GM12874 (cell line): ENCODE measurements at regions not wholly inside any gene's neighbourhood (a gene's known extent, or its start where the extent isn't known, plus 50 kb on each side); places are given as distances from the start of the nearest gene placed in this dataset.

ENCODE experiments used
- TF ChIP-seq, protein P1 (sequence below): IDR thresholded peaks from 2 replicates; pipeline ENCODE4 v1.5.1; 2011; ENCODE audit warnings: low read depth, mild to moderate bottlenecking, control low read depth, low read length, moderate library complexity; ENCODE audit not compliant: insufficient read depth

DNA sequence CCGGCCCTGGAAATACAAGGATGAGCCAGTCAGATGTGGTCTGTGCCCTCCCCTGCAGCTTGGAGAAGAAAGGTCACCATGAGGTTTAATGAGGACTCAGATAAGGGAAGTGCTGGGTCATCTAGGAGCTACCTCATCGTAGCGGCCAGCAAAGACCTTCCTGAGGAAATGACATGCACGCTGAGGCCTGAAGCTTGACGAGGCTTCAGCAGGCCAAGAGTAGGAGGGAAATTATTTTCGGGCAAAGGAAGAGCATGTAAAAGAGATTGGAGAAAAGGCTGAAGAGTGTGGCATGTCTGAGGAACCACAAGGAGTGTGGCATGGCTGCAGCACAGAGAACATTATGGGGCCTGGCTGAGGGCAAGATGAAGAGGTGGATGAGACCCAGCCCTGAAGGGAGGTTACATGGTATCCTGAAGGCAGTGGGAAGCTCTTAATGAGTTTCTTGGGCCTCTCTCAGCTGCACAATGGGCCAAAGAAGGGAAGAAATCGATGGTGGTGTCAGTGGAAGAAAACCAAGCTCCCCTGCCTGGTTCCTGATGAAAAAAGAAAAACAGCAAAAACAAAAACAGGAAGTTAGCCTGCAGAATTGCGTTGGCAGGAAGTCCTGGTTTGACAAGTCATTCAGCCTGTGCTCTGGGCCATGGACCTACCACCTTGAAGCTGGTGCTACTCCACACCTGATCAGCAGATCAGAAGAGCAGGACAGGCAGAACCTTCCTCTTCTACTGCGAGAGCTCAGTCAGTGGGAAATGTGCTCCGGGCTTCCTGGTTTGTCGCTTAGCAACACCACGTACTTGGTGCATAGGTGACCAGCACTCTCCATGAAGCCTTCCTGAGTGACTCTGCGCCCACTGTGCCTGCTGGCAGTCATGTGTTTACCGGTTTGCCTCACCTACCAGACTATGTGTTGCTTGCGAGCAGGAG is 134.5 kb upstream of the KLF3 start:
- TF ChIP-seq, protein P1, sequence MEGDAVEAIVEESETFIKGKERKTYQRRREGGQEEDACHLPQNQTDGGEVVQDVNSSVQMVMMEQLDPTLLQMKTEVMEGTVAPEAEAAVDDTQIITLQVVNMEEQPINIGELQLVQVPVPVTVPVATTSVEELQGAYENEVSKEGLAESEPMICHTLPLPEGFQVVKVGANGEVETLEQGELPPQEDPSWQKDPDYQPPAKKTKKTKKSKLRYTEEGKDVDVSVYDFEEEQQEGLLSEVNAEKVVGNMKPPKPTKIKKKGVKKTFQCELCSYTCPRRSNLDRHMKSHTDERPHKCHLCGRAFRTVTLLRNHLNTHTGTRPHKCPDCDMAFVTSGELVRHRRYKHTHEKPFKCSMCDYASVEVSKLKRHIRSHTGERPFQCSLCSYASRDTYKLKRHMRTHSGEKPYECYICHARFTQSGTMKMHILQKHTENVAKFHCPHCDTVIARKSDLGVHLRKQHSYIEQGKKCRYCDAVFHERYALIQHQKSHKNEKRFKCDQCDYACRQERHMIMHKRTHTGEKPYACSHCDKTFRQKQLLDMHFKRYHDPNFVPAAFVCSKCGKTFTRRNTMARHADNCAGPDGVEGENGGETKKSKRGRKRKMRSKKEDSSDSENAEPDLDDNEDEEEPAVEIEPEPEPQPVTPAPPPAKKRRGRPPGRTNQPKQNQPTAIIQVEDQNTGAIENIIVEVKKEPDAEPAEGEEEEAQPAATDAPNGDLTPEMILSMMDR = no peak

DNA sequence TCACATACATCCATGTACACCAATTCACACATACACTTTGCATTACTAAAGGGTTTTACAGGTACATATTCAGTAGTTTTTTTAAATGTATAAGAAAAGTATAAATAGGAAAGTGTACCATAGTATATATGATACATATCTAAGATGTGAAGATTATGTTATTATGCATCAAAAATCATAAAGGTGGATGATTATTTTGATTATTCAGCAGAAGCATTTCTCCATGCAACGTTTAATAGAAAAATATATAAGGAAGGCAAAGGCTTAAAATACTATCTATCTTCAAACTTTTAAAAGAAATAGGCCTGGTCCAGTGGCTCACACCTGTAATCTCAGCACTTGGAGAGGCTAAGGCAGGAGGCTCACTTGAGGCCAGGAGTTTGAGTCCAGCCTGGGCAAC is 133.5 kb upstream of the KLF3 start:
- TF ChIP-seq, protein P1 = no peak

DNA sequence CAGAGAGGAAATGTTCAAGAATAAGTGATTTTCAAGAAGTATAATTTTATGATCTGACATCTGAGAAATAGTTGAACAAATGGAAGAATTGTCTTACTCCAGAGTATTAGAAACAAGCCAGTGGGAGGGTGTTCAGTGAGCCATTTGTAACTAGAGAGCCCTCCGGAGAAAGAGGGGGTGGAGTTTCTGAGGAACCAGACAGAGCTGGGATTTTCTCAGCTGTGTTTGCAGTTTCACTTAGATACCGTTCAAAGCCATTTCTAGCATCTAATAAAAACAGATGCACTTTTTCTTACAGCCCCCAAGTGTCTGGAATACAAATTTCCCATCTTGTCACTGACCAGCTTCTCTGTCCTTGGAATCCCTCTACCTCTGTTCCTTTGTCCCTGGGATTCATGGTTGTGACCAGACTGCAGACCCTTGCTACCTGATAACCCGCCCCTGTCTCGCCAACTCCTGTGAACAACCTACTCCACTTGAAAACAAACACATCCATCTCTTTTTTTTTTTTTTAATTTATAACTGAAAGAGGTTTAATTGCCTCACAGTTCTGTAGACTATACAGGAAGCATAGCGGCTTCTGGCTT is 132.8 kb upstream of the KLF3 start:
- TF ChIP-seq, protein P1 = no peak

DNA sequence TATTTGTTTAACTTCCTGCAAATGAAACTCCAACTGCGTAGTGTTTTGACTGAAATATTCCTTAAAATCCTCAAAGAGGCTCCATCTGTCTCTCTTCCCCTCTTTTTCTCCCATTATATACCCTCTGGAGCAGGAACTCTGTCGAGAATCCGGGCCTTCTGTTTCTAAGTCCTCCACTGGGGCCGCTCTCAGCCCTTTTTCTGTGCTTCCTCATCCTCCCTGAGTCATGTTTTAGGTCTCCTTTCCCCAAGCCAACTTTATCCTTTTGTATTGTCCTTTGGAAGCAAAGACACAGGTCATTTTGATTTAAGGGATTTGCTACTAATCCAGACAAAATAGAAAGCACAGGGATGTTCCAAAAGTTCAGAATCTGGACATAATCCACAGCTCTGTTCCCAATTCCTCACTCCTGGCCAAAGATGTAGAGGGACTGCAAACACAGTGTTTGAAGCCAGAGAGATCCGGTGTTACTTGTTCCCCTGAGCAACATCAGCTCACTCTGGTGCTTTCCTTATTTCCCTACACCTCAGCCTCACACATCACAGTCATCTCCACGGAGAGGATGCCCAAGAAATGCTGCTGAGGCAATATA is 131.0 kb upstream of the KLF3 start:
- TF ChIP-seq, protein P1 = no peak

DNA sequence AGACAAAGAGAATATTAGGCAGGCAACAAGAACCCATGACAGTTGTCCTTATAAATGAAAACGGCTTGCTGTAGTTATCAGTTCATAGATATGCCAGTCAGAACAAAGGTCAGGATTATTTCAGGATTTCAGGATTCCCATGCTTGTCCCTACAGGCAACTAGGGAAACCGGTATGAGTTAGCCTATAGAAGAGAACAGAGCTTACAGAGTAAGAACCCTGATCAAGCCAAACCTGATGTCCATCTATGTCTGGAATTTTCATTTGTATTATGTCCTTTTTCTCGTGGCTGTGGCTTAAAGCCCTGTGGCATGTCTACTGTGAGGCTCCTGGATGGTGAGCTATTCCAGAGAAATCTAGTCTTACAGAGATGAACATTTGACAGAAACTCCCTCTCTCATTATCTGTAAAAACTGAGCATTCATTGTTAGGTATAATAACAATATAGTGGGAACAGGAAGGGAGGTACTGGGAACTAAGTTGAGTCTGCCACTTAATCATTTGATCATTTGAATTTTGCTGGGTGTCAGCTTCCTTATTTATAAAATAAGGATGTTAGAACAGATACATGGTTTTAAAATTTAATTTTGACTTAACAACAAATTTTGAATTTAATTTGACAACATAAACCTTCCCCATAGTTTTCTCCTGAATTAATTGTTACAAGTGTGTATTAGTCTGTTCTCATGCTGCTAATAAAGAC is 129.5 kb upstream of the KLF3 start:
- TF ChIP-seq, protein P1 = no peak

DNA sequence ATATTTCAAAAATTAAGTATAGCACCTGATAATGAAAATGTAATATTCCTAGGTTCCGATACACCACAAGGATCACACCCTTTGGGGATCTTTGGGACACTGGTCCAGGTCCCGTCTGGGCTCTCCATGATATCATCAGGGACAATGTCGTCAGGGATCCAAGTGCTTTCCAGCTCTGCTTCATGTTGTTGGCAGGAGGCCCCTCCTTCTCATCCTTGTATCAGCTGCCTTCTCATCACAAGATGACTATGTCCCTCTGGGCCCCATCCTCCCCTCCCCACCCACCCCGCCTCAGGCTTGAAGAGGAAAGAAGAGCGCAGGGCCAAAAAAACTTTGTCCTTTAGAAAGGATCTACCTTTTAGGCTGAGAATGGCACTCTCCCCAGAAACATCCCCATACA is 128.3 kb upstream of the KLF3 start:
- TF ChIP-seq, protein P1 = no peak

DNA sequence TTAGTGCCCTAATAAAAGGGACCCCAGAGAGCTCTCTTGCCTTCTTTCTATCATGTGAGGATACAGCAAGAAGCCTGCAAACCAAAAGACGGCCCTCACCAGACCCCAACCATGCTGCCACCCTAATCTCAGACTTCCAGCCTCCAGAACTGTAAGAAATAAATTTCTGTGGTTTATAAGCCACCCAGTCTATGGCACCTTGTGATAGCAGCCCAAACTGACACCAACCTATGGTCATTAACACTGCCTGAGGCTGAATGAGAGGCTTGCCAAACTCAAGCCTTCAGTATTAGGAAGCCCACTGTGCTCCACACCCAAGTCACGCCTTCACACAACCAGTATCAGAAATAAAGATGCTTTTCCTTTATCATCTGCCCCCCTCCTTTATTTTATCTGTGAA is 127.3 kb upstream of the KLF3 start:
- TF ChIP-seq, protein P1 = no peak
